ENCODE measurements at regions not wholly inside any gene's neighbourhood (a gene's known extent, or its start where the extent isn't known, plus 50 kb on each side); places are given as distances from the start of the nearest gene placed in this dataset.

DNA sequence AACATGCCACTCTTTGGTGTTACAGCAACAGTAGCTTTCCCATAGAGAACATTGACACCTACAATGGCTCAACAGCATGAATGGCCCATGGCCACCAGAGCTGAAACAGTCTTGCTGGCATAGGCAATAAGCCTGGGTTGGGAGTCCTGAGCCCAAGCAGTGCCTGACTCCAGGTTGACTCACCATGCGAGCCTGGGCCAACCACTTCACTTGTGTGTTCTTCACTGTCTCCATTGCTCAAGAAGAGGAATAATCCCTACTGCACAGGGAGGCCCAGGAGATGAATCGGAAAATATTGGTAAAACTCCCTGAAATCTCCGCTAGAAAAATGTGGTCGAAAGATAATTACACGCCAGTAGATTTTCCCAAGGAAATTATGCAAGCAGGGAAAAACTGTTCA lies 89.2 kb upstream of the INHBA start (continued):
- TF ChIP-seq CUX1 (IDR thresholded peaks at IDR 0.05; ENCODE audit: insufficient replicate concordance, low read depth, low read length) (no peak), HCFC1 (IDR thresholded peaks at IDR 0.05; ENCODE audit: low read length) (no peak), CREM (IDR thresholded peaks at IDR 0.05; ENCODE audit: low read depth) (no peak)

GRCh38 chr7:41788556-41788955 lies 85.7 kb upstream of the INHBA start:
- H3K36me3 ChIP-seq (ENCODE audit: control insufficient read depth in 2 of 2, insufficient read depth in 2 of 2, low read length in 1 of 2) = no peaks in the 10 kb centered on the region
- H3K27ac ChIP-seq (ENCODE audit: control insufficient read depth, insufficient read depth) = no peak overlapping the region
- H3K4me2 ChIP-seq (ENCODE audit: control insufficient read depth, insufficient read depth) = no peak overlapping the region
- no TSS peak for BruUV-seq (replicated peaks)
- no peak overlapping the region for H3K9ac ChIP-seq (ENCODE audit: control insufficient read depth, insufficient read depth, low read length)
- CTCF ChIA-PET = no interaction called here
- H3K79me2 ChIP-seq (ENCODE audit: control insufficient read depth, insufficient read depth, low read length) = no peaks in the 10 kb centered on the region
- intact Hi-C loops (cut with micrococcal nuclease; ENCODE audit: unreplicated experiment) (no loop called here), in situ Hi-C loops (cut with MboI) (no loop called here)
- DNase-seq (ENCODE audit: low read depth, low spot score) = no peak
- H3K9me3 ChIP-seq (replicated peaks; ENCODE audit: control insufficient read depth, insufficient read depth, low read length) = no peaks in the 10 kb centered on the region; the same call in 2 of the 3 replicates
- H3K27me3 ChIP-seq (replicated peaks in 1 of 2; ENCODE audit: control insufficient read depth in 2 of 2, insufficient read depth in 2 of 2, low read length in 1 of 2) = no peaks in the 10 kb centered on the region
- no peaks in the 10 kb centered on the region for H4K20me1 ChIP-seq (ENCODE audit: control insufficient read depth, insufficient read depth)
- 75% methylated on average over 3 of the region's 3 CpGs for WGBS (ENCODE audit: insufficient coverage, insufficient replicate concordance, low lambda C conversion rate, missing lambda C conversion rate)
- POLR2A ChIA-PET = no interaction called here
- RAD21 ChIA-PET (ENCODE audit: unreplicated experiment) = no interaction called here
- no peak overlapping the region for H2AFZ ChIP-seq (ENCODE audit: control insufficient read depth, low read depth, low read length)
- no peaks in the 10 kb centered on the region for H3K4me1 ChIP-seq (ENCODE audit: control insufficient read depth, insufficient read depth, low read length)
- no peak for TF ChIP-seq SMAD1 (IDR thresholded peaks at IDR 0.05; ENCODE audit: low read depth, partially characterized antibody)
- no peak for TF ChIP-seq MYC (IDR thresholded peaks at IDR 0.05; ENCODE audit: insufficient read depth, insufficient read length, insufficient replicate concordance, low read length, severe bottlenecking)
- TF ChIP-seq, protein P1, sequence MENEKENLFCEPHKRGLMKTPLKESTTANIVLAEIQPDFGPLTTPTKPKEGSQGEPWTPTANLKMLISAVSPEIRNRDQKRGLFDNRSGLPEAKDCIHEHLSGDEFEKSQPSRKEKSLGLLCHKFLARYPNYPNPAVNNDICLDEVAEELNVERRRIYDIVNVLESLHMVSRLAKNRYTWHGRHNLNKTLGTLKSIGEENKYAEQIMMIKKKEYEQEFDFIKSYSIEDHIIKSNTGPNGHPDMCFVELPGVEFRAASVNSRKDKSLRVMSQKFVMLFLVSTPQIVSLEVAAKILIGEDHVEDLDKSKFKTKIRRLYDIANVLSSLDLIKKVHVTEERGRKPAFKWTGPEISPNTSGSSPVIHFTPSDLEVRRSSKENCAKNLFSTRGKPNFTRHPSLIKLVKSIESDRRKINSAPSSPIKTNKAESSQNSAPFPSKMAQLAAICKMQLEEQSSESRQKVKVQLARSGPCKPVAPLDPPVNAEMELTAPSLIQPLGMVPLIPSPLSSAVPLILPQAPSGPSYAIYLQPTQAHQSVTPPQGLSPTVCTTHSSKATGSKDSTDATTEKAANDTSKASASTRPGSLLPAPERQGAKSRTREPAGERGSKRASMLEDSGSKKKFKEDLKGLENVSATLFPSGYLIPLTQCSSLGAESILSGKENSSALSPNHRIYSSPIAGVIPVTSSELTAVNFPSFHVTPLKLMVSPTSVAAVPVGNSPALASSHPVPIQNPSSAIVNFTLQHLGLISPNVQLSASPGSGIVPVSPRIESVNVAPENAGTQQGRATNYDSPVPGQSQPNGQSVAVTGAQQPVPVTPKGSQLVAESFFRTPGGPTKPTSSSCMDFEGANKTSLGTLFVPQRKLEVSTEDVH (IDR thresholded peaks at IDR 0.05; ENCODE audit: low read depth, partially characterized antibody) = no peak
- no peak overlapping the region for H3K4me3 ChIP-seq
- SMC1A ChIA-PET (ENCODE audit: uncharacterized antibody, unreplicated experiment) = no interaction called here
- no peak for FAIRE-seq
- no peak for ATAC-seq
